NCI-H1930 (cell line): ENCODE measurements at regions not wholly inside any gene's neighbourhood (a gene's known extent, or its start where the extent isn't known, plus 50 kb on each side); places are given as distances from the start of the nearest gene placed in this dataset.
"Not testable (repeated sequence)": the region's sequence is repeated elsewhere in the genome, so short reads cannot be mapped to it uniquely, and the experiment has no call there.

ENCODE experiments used
- DNase-seq, 2 experiments: peaks; one replicate each; lab custom pipeline; 2025; lab: John Stamatoyannopoulos, UW

DNA sequence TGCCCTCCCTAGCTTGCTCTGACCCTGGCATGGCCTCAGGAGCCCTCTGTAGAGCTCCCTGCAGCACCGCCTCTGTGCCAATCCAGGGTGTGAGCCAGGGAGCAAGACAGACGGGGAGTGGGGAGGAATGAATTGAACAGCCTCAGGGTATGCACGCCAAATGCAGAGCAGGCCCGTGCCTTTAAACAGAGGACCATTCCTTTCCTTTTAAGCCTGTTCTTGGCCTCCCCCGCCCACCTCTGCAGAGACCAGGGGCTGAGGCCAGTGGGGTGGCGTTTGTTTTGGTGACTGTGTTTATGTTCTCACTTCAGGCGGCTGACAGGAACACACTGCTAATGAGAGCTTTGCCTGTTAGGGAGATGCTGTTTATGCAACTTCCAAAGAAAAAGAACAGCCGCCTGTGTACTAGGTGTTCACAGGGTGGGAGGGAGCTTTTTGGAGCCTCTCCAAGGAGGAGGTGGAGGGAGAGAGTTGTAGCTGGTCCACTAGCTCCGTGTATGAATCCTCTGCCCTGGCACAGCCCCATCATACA, 528.1 kb upstream of the DPP6 start:
- no peak for DNase-seq

DNA sequence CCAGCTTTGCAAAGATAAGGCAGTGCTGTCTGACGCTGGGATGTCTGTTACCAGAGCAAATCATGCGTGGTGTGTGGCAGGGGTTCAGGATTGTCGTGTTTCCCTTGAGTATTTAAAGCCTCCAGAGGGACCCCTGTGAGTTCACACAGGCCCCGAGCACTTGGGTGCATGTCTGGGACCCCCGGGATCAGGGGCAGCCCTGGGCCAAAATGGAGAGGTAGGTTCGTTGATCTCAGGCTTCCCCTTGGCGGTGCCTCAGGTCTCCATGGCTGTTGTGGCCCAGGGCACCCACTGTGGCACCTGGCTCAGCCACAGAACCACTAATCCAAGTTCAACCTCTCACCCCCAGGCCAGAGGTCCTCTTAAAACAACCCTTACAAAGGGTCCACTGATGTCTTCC, 523.1 kb upstream of the DPP6 start:
- DNase-seq = no peak

DNA sequence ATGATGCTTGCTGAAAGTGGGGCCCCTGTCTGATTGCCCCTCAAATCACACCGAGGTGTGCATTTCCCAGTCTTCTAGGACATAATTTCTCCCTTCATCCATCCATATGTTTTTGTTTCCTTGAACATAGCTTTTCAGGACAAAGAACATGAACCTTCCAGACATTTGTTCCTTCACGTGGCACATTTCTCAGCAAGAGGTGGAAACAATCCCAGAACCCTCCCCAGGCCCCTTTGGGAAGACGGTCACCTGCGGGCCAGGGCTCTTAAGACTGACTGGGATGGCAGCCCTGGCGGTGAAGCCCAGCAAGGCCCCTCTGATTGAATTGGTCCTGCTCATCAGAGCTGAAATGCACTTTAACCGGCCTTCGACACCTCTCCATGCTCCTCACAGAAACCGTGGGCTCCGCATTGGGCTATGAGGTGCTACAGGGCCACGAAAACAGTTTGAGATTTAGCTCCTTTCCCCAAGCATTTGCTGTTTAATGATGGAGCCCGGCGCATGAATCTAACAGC, 522.5 kb upstream of the DPP6 start:
- DNase-seq = no peak

DNA sequence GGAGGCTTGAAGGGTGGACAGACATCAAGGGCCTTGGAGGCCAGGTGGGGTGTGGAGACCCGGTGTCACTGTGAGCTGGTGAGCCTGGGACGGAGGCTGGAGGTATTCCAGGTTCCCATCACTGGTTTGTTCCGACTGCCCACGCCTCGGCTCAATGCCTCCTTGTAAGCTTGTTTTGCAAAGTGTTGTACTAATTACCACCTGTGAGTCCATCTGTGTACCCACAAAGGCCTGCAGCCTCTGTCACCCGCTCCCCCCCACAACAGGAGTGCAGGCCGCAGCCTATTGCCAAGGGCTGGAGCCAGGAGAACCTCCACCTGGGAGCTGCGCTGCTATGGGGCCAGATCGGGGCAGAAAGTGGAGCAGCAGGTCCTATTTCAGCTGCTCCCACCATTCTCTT, 521.8 kb upstream of the DPP6 start:
- no peak for DNase-seq

DNA sequence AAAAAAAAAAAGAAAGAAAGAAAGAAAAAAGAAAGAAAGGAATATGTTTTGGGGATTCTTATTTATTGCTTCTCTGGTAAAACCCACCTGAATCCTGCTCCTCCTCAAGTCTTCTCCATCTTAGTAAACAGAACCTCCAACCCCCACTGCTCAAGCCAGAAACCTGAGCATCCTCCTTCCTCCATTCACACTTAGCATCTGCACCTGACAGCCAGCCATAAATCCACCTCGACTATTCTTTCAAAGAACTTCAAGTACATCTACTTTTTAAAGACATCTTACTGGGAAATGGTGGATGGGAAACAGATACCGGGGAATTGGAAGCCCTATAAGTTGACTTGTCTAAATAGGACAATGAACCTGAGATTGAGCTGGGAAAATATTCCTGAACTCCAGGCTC, 519.9 kb upstream of the DPP6 start:
- DNase-seq = no peak

DNA sequence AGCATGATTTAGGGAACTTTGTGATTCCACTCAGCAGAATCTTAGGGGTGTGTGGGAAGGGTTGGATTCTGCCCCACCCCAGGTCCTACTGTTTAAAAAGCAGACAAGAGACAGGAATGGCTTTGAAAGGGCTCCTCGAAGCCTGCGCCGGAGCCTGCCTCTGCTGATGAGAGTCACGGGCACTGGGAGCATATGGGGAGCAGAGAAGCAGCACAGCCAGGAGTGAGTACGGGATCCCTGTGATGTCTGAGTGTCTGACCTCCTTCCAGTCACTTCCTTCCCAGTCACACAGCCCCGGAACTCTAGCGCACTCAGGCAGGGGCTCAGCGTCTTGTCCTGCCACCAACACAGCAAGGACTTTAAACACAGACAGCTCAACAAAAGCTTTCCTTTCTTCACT, 514.9 kb upstream of the DPP6 start:
- no peak for DNase-seq

DNA sequence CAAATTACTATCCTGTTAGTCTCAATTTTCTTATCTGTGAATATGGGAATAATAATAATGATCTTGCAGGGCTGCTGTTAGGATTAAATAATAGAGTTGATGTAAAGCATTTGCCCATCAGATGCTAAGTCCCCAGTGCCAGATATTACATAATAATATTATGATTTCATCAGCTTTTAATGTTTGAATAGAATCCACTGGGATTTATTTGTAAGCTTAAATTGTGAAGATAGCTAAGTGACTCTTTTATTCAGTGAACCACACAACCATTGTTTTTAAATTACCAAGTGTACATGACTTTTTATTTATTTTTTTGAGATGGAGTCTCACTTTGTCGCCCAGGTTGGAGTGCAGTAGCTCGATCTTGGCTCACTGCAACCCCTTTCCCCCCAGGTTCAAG, 510.3 kb upstream of the DPP6 start:
- no peak for DNase-seq

DNA sequence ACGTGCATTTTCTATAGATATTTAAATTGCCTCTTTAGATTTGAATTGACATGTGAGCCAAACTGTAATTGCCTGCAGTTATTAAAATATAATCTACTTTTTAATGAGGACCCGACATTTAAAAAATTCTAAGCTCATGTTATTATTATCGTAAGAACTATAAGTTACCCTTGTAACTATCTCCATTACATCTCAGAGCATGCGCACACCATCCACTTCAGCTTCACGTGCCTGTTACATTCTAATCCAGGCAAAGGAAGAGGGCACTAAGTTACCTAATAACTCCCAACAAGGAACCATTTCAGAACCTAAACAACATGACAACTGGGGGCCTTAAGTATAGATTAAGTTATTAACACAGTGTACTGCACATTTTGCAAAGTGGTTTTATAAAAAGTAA, 509.0 kb upstream of the DPP6 start:
- DNase-seq = no peak

DNA sequence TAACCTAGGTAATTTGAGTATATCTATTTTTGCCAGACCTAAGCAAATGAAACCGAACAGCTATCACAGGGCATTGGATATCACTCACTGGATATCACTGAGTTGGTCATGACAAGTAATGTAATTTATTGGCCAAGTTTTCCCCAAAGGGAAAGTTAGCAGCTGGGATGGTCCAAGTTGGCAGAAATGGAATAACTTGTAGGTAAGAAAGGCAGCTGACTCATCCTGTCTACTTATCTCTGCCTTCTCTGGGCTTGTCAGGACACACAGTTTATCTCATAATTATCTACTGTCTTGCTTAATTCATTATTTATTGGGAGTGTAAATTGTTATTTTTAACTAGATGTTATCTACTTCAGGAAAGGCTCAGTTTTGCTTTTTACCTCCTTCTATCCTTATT, 502.0 kb upstream of the DPP6 start:
- DNase-seq = no peak

DNA sequence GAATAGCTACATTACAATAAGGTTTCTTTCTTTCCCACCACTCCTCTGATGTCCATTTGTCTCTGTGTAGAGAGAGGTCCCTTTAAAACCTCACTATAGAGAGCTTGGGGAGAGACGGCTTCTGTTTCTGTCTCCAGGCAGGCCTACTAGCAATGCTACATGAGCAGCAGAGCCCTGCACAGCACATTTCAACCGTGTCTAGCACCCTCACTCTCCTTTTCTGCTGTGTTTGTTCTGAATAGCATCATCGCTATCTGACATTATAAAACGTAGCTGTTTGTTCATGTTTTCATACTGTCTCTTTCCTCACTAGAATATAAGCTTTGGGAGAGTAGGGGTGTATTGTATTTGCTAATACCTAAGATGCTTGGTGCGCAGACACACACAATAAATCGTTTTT, 487.8 kb upstream of the DPP6 start:
- DNase-seq = no peak

DNA sequence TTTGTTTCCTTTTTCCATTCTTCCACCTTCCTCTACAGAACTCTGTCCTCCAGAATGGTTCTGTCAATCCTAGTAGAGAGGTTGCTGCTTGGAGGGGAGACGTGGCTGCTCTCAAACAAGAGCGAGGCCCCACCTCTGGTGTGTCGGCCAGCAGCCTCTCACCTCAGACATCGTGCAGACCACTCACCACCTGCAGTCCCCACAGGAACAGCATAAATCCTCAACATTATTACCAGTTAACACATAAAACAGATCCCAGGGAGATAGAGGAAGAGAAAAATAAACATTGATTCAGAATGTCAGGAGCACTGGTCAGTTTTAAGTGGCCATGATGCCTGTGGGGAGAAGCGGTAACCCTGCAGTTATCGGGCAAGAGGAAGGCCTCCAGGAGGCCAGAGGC, 485.9 kb upstream of the DPP6 start:
- DNase-seq = no peak

DNA sequence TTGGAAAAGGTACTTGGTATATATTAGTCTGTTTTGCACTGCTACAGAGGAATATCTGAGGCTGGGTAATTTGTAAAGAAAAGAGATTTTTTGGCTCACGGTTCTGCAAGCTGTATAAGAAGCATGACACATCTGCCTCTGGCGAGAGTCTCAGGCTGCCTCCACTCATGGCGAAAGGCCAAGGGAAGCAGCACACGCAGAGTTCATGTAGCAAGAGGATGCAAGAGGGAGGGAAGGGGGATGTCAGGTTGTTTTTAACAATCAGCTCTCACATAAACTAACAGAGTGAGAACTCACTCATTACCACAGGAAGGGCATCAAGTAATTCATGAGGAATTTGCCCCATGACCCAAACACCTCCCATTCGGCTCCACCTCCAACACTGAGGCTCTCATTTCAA, 484.8 kb upstream of the DPP6 start:
- no peak for DNase-seq

DNA sequence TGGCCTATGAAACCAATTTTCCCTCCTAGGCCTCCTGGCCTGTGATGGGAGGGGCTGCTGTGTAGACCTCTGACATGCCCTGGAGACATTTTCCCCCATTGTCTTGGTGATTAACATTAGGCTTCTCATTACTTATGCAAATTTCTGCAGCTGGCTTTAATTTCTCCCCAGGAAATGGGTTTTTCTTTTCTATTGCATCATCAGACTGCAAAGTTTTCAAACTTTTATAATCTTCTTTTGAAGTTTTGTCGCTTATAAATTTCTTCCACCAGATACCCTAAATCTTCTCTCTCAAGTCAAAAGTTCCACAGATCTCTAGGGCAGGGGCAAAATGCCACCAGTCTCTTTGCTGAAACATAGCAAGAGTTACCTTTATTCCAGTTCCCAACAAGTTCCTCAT, 482.7 kb upstream of the DPP6 start:
- DNase-seq = not testable (repeated sequence)

DNA sequence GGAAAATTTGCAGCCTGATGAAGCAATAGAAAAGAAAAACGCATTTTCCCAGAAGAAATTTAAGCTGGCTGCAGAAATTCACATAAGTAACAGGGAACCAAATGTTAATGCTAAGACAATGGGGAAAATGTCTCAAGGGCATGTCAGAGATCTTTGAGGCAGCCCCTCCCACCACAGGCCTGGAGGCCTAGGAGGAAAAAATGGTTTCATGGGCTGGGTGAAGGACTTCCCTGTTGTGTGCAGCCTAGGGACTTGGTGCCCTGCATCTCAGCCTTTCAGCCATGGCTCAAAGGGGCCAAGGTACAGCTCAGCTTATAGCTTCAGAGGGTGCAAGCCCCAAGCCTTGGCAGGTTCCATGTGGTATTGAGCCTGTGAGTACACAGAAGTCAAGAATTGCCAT, 476.1 kb upstream of the DPP6 start:
- DNase-seq = no peak

DNA sequence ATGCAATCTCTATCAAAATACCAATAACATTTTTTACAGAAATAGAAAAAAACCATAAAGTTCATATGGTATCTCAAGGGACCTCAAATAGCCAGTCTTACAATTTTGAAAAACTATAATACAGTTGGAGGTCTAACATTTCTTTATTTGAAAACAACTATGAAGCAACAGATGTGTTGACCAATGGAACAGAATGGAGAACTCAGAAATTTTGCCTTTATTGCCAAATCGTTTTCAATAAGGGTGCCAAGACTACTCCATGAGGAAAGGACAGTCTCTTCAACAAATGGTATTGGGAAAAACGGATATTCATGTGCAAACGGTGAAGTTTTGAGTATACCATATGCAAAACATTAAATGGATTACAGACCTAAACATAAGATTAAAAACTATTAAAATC, 470.8 kb upstream of the DPP6 start:
- no peak for DNase-seq

DNA sequence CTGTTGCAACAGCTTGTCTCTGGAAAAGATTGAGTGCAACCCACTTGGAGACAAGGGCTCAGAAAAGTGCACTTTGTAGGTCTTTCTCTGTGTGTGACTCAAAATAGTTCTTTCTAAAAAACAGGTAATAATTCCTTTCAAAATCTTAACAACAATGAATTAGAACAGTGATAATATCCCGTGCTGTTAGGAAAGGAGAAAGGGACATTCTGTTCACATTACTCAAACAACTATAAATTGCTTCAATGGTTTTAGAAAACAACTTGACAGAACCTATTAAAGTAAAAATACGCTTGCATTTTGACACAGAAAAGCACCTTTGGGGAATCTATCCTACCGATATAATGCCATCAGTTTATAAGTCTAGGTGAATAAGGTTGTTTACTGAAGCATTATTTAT, 468.1 kb upstream of the DPP6 start:
- DNase-seq = no peak

DNA sequence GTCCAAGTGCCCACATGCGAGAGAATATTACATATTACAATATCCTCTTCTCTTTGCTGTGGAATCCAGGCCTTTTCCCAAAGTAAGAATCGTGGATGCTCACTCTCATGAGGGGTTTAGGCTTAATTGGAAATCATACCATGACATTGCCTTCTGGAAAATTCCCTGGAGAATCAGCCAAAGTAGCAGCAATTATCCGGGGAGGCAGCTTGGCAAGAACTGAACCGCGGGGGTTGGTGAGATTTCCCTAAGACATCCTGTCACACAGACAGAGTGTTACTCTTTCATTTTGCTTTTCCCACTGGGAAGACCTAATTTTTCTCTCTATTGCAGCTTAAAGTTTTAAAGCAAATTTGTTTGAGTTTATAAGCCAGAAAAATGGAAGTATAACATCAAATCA, 463.6 kb upstream of the DPP6 start:
- DNase-seq = no peak

DNA sequence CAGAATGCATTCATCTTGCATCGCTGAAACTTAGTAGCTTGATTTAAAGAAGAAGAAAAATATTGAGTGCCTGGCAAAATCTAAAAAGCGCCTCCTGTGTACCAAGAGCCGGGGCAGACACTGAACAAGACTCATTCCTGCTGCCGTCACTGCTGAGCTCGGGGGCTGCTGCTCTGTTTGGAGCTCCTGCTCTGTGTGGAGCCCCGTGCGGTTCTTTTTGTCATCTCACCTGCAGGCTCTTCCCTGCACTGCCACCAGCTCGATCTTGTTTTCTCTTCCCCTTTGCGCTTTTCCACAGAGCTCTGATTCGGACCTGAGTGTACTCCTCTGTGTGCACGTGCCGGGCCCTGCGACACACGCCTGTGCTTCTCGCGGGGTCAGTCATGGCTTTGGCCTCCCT, 462.1 kb upstream of the DPP6 start:
- DNase-seq = no peak

DNA sequence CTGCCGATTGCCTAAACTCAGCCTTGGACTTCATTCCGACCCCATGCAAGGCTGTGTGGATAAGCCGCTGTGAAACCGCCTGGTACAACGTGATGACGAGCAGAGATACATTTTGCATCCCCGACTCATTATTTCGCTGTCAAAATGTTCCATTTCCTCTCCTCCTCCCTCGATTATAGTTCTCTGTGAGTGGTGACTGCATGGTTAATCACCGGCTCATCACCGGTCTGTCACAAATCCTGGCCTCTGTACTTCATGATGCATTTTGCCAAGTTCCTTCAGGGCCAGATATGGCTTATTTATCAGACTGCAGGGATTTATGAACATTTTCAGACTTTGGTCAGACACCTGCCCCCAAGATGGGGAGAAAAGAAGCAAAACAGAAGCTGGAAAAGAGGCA, 461.6 kb upstream of the DPP6 start:
- DNase-seq = no peak

DNA sequence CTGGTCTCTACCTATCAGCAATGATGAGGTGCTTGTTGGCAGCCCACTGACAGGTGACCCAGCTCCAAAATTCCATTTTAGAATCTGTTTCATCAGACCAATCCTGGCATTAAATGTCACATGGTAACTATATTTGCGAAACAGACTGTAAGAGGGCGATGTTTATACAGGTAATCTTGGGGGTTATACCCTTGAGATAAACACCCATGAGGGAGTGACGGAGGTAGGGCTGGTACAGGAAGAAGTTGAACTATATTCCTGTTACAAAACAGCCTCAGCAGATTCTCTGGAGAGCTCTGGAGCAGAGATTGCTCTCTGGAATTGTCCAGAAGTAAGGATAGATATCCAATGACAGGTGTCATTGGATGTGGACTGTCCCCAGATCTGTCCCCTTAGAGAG, 444.8 kb upstream of the DPP6 start:
- no peak for DNase-seq

DNA sequence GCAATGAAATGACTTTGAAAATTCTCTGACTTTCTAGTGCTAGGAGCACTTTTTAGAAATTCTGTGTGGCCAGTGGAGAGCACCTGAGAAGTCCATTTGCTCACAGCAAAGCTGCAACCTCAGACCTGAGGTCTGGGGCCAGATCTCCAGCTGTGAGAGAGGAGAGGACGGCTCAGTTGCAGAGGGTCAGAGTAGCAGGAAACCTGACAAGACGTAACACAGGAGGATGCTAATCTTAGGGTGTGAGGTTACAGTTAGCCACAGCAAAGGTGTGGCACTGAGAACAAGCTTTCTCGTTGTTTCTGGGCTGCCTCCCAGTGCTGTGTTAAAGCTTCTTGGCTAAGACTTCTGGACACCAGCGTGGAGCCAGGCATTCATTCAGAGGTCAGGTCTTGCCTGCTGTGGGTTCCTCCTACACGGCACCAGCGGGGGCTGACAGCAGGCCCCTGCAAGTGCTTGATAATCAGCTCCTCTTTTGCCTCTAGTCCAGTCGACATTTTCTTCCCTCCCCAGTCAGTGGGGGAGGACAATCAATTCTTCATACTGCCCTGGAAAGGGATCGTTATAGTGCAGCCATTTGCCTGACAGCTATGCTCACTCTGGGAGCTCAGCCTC, 435.4 kb upstream of the DPP6 start:
- DNase-seq = peak in 1 of 2 experiments; percentile 43

DNA sequence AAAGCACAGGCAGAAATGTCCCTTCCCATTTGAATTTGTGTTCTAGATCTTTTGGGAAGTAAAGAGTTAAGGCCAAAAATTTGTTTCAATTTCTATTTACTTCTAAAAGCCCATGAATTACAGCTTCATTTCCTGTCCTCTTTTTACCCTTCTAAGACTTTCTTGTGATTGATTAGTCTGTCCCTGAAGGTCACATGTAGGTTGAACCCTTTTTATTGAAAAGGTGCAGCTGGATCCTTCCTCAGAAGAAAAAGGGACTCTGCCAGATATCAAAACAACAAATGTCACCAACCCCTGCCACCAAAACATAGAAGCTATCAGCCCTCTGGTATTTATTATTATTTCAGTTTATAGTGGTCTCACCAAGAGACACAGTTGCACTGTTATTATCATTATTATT, 424.9 kb upstream of the DPP6 start:
- DNase-seq = no peak

DNA sequence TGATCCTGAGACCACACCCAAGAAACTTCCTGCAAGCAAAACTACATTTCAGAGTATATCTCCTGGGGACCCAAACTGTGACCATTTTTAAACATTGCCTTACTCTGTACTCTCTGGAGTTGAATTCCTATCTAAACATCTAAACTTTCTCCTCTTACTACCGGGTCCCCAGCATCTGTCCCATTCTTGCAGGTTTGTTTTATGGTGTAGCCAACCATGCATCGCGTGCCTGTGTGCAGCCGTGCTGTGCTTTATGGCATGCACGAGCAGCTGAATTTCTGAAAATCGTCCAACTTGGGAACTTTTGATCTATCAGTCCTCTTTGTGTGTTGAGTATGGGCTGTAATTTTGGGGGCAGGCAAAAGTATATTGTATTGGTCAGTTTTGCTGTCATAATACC, 423.8 kb upstream of the DPP6 start:
- no peak for DNase-seq

DNA sequence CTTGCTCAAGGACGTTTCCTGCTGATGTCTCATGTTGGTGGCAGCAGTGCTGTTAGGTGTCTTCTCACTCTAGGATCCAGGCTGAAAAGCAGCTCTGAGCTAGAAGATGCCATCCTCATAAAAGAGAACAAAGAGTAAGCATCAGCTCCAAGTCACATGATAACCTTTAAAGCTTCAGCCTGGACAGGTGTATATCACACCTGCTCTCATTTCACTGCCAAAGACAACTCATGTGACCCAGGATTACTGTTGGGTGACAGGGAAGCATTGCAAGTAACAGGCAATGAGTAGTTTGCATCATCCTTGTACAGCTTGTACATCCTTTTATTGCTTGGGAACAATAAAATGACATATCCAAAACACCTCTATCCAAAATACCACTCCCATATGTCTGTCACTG, 423.4 kb upstream of the DPP6 start:
- DNase-seq = no peak
